ENCODE measurements at regions not wholly inside any gene's neighbourhood (a gene's known extent, or its start where the extent isn't known, plus 50 kb on each side); places are given as distances from the start of the nearest gene placed in this dataset.
"Not testable (repeated sequence)": the region's sequence is repeated elsewhere in the genome, so short reads cannot be mapped to it uniquely, and the experiment has no call there.

DNA sequence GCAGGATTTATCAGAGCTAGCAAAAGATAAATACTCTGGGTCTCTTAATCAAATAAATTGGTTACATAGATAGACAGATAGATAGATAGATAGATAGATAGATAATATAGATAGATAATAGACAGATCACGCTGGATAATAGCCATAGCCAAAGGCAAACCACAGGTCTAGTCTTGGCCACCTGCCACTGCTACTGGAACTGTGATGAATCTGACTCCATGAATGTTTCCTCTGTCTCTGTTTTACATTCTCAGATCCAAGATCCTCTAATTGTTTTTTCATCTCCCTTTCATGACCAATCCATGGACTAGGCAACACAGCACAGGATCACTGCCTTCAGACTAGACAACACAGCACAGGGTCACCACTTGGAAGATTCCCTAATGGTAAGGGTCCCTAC lies 444.7 kb upstream of the NFIA start:
- no peak for DNase-seq

DNA sequence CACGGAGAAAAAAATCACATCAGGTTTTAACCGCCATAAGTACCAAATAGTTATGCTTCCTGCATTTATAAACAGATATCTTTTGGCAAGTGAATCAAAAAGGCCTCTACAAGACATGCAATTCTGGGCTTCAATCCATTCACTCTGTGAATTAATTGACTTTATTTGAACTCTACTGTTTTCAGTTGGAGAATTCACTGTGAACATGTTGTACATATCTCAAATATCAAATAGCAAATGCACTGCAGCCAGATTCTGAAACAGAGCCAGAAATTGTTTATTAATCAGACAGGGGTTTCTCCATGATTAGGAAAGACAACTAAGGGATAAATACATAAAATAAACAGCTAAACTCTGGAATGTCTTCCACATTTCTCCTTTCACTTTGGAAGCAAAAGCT lies 445.4 kb upstream of the NFIA start:
- DNase-seq = no peak

DNA sequence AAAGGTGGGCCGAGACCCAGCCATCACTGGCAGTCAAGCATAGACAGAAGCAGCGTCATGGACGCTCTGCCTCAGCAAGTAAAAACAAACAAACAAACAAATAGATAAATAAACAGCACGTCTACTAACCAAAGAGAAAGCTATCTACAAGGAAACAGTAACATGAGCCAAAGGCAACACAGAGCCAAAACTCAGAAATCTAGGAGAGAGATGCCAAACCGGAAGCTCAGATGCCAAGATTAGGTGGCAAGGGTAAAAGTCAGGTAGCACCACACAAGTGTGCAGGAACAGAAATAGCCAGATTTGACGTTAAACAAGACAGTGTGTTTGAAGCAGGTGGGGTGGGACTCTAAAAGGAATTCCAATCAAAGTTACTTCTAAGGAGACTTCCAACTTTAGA lies 448.3 kb upstream of the NFIA start:
- DNase-seq = no peak

DNA sequence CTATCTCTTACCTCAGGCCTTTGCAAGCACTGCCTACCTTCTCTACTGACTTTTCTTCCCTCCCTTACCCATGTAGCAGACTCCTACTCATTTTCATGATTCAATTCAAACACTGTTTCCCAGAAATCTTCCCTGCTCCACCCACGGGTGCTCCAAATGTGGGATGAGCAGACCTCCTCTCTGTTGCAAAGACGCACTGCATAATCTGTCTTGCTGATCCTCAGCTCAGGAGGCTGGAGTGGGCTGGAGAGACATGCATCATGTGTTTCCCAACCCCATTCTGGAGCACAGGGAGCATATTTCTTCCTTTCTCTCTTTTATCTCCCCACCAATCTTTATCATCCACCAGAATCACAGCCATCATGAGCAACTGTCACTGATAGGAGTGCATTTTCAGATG lies 459.9 kb upstream of the NFIA start:
- no peak for DNase-seq

DNA sequence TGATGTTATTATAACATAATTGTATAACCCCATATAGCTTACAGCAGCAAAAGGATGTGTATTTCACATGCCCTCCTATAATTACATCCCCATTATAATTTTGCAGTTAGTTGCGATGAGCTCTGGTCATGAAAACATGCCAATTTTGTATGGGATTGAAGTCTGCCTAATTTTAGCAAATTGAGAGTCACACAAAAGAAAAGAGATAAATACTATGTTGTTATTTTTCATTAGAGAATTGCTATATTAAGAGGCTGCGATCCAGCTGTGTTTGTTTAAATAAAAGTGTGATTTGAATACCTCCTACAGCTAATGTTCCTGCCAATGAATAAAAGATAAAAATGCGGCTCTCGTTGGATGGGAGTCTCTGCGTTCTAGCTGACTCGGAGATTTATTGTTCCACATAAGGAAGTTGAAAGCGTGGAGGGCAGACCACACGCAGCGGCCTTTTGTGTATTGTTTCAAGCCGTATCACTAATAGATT lies 461.0 kb upstream of the NFIA start:
- DNase-seq = no peak

DNA sequence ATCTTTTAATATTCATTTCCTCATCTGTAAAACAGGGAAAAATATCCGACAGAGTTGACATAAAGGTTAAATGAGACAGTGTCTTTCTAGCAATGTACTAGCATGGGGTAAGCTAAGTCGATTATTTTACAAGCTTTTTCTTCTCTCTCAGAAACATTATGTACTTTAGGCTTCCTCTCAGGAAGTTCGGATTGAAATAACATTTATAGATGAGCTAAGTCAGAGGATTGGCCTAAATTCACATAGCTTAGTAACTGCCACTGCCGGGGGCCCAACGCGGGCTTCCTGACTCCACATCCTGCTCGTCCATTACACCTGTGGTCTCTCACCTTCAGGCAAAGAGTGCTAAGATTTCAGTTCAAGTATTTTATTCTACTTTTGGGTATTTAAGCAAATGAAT lies 462.3 kb upstream of the NFIA start:
- no peak for DNase-seq

DNA sequence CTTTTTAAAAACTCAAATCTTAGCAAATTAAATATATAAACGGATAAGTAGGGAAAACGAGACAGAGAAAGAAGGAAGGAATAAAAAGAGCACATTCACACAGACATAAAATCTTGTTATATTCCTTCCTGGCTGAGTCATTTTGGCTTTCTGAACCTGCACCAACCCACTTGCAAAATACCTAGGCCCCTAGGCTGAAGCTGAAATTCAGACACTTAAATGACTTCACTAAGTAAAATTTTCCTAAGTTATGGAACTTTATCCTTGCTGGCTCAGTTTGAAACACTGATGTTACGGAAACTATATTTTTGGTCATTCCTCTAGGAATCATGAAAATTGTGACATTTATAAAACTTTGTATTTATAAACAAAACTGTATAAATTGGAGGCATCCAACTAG lies 462.8 kb upstream of the NFIA start:
- DNase-seq = no peak

DNA sequence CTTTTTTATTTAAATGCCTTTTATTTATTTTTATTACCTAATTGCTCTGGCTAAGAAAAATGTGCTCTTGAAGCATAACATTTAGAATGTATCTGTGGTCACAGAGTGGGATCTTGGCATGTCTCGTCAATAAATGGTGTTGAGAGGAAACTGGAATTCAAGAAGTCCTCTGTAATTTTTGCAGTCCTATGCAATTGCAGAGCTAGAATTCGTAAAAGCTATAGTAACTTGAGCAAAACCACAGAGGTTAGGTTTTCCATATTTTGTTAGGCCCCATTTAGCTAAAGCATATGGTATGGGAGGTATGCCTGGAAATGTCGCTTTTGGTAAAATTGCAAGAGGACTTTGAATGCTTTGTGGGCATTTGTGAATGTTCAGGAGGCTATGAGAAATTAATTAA lies 466.7 kb upstream of the NFIA start:
- DNase-seq = no peak

DNA sequence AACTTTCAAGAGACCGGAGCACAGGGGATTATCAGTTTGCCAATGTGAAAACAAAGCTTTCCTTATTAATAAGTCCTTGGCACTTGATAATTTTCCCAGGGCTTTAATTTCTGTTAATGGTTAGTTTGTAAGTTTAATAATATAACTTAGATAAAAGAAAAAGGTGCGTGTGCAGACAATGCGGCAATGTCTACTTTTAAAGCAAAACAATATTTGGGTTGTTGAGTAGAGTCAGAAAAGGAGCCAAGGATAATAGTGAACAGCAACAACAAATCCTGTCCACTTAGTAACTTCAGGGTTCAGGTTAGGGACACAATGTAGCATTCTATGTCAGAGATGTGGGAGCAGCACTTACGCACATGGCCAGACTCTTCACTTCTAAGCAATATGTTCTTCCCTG lies 469.6 kb upstream of the NFIA start:
- DNase-seq = no peak

DNA sequence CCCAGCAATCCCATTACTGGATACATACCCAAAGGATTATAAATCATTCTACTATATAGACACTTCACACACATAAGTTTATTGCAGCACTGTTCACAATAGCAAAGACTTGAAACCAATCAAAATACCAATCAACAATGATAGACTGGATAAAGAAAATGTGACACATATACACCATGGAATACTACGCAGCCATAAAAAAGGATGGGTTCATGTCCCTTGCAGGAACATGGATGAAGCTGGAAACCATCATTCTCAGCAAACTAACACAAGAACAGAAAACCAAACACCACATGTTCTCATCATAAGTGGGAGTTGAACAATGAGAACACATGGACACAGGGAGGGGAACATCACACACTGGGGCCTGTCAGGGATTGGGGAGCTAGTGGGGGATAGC lies 475.4 kb upstream of the NFIA start:
- DNase-seq = not testable (repeated sequence)

DNA sequence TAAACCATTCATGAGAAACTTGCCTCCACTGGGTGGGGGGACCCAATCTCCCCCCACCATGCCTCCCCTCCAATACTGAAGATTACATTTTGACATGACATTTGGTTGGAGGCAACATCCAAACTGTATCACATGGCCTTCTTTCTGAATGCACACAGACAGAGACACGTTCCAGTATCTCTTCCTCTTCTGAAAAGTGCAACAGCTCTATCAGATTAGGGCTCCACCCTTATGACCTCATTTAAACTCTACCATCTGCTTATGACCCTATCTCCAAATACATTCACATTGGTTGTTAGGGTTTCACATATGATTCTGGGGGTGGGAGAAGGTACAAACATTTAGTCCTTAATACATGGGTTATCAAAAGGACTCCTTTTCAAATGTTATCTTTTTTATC lies 481.8 kb upstream of the NFIA start:
- DNase-seq = no peak

DNA sequence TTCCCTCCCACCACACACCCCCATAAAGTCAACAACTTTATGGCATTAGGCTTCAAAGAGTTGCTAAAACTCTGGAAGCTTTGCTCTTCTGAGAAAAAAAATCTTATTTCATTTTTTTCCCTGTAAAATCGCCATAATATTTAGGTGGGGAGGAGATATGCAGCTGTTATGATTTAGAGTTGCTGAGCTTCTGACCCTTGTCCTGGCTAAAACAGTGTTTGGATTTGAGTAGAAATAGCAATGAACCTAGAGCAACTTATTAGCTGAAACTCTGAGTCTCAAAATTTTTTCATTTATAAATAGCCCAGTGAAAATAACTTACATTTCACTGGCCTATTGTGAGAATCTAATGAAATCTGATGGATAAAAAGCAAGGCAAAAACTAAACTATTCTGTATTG lies 482.8 kb upstream of the NFIA start:
- DNase-seq = no peak

DNA sequence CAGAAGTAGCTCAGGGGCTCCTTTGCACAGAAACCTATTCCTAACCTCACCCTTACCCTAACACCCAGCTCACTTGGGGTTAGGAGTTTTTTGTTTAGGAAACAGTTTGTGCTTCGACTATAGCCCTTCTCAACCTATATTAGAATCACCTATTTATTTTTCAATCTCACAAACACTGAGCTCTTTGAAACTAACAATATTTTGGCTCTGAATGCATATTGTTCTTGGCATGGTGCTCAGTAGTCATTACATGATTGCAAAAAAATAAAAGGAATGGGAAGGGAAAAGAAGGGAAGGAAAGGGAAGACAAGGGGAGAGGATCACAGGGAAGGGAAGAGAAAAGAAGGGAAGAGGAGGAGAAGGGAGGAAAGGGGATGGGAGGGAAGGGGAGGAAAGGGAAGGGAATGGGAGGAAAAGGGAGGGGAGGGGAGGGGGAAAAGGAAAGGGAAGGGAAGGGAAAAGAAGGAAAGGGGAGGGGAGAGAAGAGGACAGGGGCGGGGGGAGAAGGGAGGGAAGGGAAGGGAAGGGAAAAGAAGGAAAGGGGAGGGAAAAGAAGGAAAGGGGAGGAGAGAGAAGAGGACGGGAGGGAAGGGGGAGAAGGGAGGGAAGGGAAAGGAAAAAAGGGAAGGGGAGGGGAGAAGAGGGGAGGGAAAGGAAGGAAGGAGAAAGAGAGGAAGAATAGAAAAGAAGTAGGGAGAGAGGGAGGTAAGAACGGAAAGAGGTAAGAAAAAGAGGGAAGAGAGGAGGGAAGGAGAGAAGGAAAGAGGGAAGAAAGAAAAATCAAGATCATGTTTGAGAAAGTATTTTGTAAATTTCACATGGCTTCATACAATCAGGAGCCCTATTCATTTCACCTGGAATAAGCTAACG lies 484.1 kb upstream of the NFIA start:
- DNase-seq = no peak

DNA sequence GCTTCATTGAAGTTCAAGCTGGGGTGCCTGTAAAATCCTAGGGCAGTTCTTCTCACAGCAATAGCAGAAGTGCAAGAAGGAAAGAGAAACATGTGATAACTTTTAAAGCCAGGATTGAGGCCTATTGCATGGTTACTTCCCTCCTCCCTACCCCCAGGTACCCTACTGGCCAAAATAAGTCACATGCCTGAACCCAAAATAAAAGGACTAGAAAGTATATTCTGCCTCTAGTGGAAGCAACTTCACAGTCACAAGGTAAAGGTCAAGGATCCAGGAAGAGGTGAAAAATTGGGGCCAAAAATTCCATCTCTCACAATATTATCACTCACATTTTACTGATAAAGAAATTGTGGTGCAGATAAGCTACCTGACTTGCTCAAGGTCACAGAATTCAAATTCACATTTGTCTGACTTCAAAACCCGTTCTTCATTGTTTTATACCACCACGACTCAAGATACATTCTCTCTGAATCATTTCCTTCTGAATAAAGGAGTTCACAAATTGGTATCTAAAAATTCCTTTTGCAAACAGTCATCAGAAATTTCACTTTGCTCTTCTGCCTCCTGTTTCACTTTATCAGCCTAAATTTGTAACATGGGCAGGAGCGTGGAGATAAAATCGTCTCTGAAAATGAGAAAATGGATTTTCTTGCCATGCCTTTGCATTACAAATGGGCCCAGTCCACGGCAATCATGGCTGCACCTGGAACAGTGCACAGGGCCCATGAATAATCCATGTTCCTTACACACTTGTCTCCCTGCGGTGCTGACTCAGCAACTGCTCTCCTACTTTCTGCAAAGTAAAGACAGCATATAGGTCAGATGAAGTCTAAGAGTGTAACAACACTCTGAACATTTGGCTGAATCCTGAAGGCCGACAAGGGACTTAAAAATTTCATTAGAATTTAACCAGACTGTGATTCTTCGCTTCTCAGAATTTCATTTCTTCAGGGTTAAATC lies 485.3 kb upstream of the NFIA start:
- DNase-seq = no peak

DNA sequence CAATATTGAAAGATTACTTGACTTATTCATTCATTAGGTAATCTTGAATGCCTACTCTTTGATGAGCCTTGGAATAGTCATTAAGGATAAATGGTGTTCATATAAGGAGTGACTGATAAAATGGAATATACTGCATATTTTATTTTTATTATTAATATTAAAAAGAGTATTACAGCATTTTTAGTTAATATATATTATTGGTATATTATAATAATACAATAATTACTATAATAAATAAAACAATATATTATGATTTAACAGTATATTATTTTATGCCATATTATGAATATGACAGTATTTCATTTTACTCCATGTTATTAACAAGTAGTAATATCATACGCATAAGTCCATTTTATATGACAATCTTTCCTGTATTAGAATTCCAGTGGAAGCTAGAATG lies 490.8 kb upstream of the NFIA start:
- DNase-seq = no peak

DNA sequence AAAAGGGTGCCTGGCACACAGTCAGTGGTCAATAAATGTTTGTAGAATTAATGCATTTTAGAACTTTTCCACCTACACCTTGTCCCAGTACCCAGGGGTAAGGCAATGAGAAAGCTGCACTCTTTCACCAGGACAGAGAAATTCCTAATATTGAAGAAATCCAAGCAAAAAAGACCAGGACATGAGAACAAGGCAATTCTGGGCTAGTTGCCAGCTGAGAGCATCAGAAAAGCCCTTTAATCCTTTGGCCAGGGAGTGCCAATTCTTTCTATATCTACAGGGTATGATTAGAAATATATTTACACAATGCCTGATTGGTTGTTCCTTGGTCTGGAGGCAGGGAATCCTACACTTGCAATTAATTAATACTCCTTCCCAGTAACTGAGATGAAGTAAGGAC lies 492.4 kb upstream of the NFIA start:
- no peak for DNase-seq

DNA sequence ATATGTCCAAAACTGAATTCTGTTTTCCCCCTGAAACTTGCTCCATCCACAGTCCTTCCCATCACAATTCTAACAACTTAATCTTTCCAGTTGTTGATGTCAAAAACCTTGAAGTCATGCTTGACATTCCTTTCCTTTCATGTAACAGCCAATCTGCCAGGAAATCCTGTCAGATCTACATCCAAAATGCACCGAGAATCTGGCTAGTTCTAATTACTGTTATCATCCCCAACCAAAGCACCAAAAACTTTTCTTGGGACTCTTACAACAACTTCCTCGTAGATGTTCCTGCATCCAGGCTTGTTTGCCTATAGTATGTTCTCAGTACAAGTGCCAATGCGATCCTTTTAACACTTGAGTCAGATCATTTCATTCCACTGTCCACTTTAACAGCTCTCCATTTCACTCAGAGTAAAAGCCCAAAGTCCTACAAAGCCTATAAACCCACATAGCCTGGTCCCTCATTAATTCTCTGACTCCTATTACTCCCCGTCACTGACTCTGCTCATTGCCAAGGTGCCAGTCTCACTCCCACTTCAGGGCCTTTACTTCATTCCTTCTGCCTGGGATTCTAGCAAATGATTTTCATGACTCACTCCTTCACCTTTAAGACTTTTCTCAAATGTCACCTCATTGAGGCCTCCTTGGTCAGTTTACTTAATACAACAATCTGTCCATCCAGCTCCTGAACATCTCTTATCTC lies 493.2 kb upstream of the NFIA start:
- no peak for DNase-seq

DNA sequence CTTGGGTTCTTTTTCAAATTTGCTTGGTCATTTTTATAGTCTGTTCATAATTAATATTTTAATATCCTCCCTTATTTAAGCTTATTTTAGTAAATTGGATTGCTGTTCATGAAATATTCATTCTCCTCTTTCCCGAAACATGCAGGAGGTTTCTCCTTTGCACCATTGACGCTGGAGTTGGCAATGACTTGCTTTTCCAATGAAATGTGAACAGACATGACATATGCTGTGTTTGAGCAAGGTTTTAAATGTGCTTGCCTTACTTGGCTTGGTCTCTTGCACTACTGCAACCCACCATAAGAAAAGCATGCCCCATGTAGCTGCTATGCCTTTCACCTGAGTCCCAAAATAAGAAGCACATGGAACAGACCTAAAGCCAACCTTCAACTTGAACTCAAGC lies 498.0 kb upstream of the NFIA start:
- no peak for DNase-seq

DNA sequence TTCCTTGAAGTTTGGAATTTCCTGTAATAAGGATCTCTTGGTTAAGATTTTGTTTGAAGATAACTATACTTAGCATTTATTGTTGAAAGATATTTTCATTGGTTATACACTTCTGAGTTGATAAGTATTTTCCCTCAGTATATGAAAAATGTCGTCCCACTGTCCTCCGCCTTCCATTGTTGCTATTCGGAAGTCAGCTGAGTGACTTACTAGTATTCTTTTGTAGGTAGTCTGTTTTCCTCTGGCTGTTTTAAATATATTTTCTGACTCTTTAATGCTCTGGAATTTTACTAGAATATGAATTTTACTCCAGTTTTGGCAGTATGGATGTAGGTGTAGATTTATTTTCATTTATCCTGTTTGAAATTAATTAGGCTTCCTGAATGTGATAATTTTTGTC lies 498.7 kb upstream of the NFIA start:
- no peak for DNase-seq

DNA sequence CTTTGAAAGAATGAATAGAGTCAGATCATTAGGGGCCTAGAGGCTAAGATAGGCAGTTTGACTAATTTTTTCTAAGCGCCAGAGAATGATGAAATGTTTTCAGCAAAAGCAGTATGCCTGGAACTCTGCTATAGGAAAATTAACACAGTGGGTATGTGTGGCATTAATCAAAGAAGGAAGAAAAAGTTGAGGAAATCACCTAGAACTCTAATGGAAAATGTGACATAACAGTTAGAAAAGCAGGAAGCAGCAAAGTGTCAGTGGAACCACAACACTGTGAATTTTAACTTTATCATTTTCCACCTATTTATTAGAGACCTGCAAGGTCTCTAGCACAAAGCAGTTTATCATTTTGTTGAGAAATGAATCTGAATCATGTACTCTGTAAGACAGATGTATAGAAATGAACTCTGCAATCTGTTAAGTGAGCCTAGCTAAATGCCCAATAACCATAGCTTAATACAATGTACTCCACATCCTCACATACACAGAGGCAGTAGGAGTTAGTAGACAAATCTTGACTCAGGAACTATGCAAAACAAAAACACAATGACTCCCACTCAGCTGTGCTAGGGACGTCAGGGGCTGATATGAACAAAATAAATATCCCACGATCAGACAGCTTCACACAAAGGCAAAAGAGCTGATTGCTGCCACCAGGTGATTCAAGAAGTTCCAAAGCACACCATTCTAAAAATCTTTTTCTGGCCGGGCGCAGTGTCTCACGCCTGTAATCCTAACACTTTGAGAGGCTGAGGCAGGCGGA lies 500.7 kb upstream of the NFIA start:
- no peak for DNase-seq

DNA sequence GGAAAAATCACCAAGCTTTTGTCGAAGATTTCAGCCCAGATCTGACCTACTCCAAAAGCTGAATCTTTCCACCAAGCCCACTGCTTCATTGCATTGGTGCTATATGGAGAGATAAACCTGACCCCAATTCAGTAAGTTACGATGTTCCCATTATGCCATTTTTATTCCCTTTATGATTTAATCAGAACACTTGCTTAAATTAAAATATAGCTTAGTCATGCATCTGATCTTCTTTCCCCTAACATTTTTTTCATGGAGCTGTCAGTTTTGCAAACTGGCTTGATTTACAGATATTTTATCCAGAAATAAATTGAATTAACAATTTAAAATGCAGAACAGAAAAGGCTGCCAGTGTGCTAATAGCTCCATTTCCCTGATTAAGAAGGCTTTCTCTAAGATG lies 503.5 kb upstream of the C1orf87 start:
- no peak for DNase-seq

DNA sequence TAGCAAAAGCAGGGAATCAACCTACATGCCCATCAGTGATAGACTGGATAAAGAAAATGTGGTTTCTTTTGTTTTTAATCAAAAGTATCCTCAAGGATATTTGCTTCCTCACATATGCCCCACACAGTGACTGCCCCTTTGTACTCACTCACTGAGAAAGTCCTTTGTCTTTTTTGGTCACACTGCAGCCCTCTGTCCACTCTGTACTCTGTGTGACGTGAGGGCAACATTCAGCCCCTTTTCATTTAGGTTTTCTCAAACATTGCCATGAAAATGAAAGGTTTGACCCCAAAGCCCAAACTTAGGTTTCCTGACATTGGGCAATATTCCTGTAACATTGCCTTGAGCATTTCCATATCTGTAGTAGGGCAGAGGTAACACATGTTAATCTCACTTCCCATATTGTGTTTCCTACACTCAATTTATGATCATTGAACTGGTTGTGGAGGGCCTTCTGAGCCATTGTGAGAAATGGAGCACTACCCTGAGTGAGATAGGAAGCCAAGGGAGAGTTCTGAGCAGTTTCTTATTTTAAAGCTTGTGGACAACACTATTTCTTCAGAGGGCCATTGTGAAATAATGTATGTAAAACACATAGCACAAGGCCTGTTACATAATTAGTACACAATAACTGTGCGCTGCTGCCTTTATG lies 501.9 kb upstream of the C1orf87 start:
- DNase-seq = no peak

Measured in NCI-H1694 (cell line).